H9 (cell line): ENCODE measurements at regions not wholly inside any gene's neighbourhood (a gene's known extent, or its start where the extent isn't known, plus 50 kb on each side); places are given as distances from the start of the nearest gene placed in this dataset.
A peak's percentile ranks its signal among the peaks of the same experiment; 100 is the strongest.

Experiments
- DNase-seq: peaks from one replicate; pipeline ENCODE4 v3.0.0-alpha.2; 2017
- H2AFZ ChIP-seq: one replicate; pipeline ENCODE4 v1.6.1; 2013; ENCODE audit warnings: mild to moderate bottlenecking, low read length, control low read depth, moderate library complexity
- H2AK5ac ChIP-seq: 2 replicates; pipeline ENCODE4 v1.6.1; 2013; ENCODE audit warnings: low read length, control low read depth, mixed read lengths; ENCODE audit not compliant: insufficient read length
- H2BK120ac ChIP-seq: one replicate; pipeline ENCODE4 v1.6.1; 2013; ENCODE audit warnings: low read depth, mild to moderate bottlenecking, low read length, control low read depth, inconsistent platforms; ENCODE audit not compliant: poor library complexity, severe bottlenecking
- H2BK12ac ChIP-seq: 2 replicates; pipeline ENCODE4 v1.6.1; 2013; ENCODE audit warnings: low read length, control low read depth, mixed read lengths, low read depth; ENCODE audit not compliant: insufficient read length
- H2BK15ac ChIP-seq: 2 replicates; pipeline ENCODE4 v1.6.1; 2013; ENCODE audit warnings: low read depth, low read length, control low read depth
- H2BK20ac ChIP-seq: one replicate; pipeline ENCODE4 v1.6.1; 2013; ENCODE audit warnings: low read depth, mild to moderate bottlenecking, low read length, control low read depth, inconsistent platforms; ENCODE audit not compliant: poor library complexity, severe bottlenecking
- H2BK5ac ChIP-seq: 2 replicates; pipeline ENCODE4 v1.6.1; 2013; ENCODE audit warnings: low read length, control low read depth, mixed read lengths; ENCODE audit not compliant: insufficient read length
- H3K14ac ChIP-seq: 2 replicates; pipeline ENCODE4 v1.6.1; 2013; ENCODE audit warnings: low read length, control low read depth; ENCODE audit not compliant: insufficient read depth
- H3K18ac ChIP-seq: 2 replicates; pipeline ENCODE4 v1.6.1; 2013; ENCODE audit warnings: low read depth, mild to moderate bottlenecking, mixed read lengths, low read length, control low read depth; ENCODE audit not compliant: insufficient read length
- H3K23ac ChIP-seq: 2 replicates; pipeline ENCODE4 v1.6.1; 2013; ENCODE audit warnings: low read length, control low read depth, mixed read lengths, low read depth; ENCODE audit not compliant: insufficient read length
- H3K23me2 ChIP-seq: 2 replicates; pipeline ENCODE4 v1.6.1; 2013; ENCODE audit warnings: low read depth, mild to moderate bottlenecking, mixed read lengths, low read length, control low read depth; ENCODE audit not compliant: insufficient read length, poor library complexity, severe bottlenecking
- H3K27ac ChIP-seq: 2 replicates; pipeline ENCODE4 v1.5.1; 2013; ENCODE audit warnings: low read length, control low read depth, mixed read lengths, low read depth; ENCODE audit not compliant: insufficient read length
- H3K27me3 ChIP-seq: 2 replicates; pipeline ENCODE4 v1.6.1; 2013; ENCODE audit warnings: low read length, control low read depth, inconsistent platforms; ENCODE audit not compliant: insufficient read depth
- H3K4ac ChIP-seq: 2 replicates; pipeline ENCODE4 v1.6.1; 2013; ENCODE audit warnings: low read depth, mild to moderate bottlenecking, control low read depth, inconsistent platforms, low read length, moderate library complexity
- H3K4me1 ChIP-seq: 2 replicates; pipeline ENCODE4 v1.6.1; 2013; ENCODE audit warnings: low read length, control low read depth, inconsistent platforms; ENCODE audit not compliant: insufficient read depth
- H3K4me2 ChIP-seq: 2 replicates; pipeline ENCODE4 v1.6.1; 2013; ENCODE audit warnings: low read length, control low read depth, mixed read lengths; ENCODE audit not compliant: insufficient read length, insufficient read depth
- H3K56ac ChIP-seq: 2 replicates; pipeline ENCODE4 v1.6.1; 2013; ENCODE audit warnings: low read depth, mild to moderate bottlenecking, mixed read lengths, low read length, control low read depth; ENCODE audit not compliant: insufficient read length
- H3K79me1 ChIP-seq: 2 replicates; pipeline ENCODE4 v1.6.1; 2013; ENCODE audit warnings: low read depth, mild to moderate bottlenecking, moderate library complexity, low read length, control low read depth, inconsistent platforms; ENCODE audit not compliant: insufficient read depth, poor library complexity, severe bottlenecking
- H3K79me2 ChIP-seq: 2 replicates; pipeline ENCODE4 v1.6.1; 2013; ENCODE audit warnings: low read length, control low read depth, inconsistent platforms; ENCODE audit not compliant: insufficient read depth
- H3K9ac ChIP-seq: 2 replicates; pipeline ENCODE4 v1.6.1; 2013; ENCODE audit warnings: low read length, control low read depth, mixed read lengths; ENCODE audit not compliant: insufficient read length; ENCODE audit errors: extremely low read depth
- H3K9me3 ChIP-seq: one replicate; pipeline ENCODE4 v1.6.1; 2013; ENCODE audit warnings: low read depth, low read length, inconsistent platforms; ENCODE audit not compliant: control insufficient read depth
- H3T11ph ChIP-seq: one replicate; pipeline ENCODE4 v1.6.1; 2013; ENCODE audit warnings: mild to moderate bottlenecking, low read length, control low read depth, inconsistent platforms
- H4K20me1 ChIP-seq: one replicate; pipeline ENCODE4 v1.6.1; 2013; ENCODE audit not compliant: control insufficient read depth, insufficient read length, insufficient read depth
- H4K5ac ChIP-seq: 2 replicates; pipeline ENCODE4 v1.6.1; 2013; ENCODE audit warnings: low read depth, mild to moderate bottlenecking, mixed read lengths, low read length, control low read depth; ENCODE audit not compliant: insufficient read length
- H4K8ac ChIP-seq: replicated peaks from 2 replicates; pipeline ENCODE4 v1.6.1; 2013; ENCODE audit warnings: low read length, control low read depth, mixed read lengths, low read depth; ENCODE audit not compliant: insufficient read length
- H4K91ac ChIP-seq: 2 replicates; pipeline ENCODE4 v1.6.1; 2013; ENCODE audit warnings: low read depth, mild to moderate bottlenecking, moderate library complexity, mixed read lengths, low read length, control low read depth; ENCODE audit not compliant: insufficient read length
- H3K27ac Mint-ChIP-seq, 3 experiments: 2 replicates in 2 of 3; 3 replicates in 1 of 3; pipeline ENCODE4 v1.8.0; 2020 to 2021; ENCODE audit warnings: mixed read lengths in 3 of 3, mild to moderate bottlenecking in 1 of 3, moderate library complexity in 1 of 3
- H3K27me3 Mint-ChIP-seq: 2 replicates; pipeline ENCODE4 v1.8.0; 2021; ENCODE audit warnings: low read depth, mild to moderate bottlenecking, moderate library complexity, mixed read lengths
- H3K36me3 Mint-ChIP-seq, 3 experiments: 2 replicates in 2 of 3; 3 replicates in 1 of 3; pipeline ENCODE4 v1.8.0; 2020 to 2021; ENCODE audit warnings: low read depth in 3 of 3, mixed read lengths in 3 of 3; ENCODE audit not compliant: insufficient read depth in 1 of 3
- H3K4me1 Mint-ChIP-seq, 2 experiments: 2 replicates each; pipeline ENCODE4 v1.8.0; 2020; ENCODE audit warnings: mixed read lengths in 2 of 2
- H3K4me3 Mint-ChIP-seq, 2 experiments: 2 replicates in 1 of 2; 3 replicates in 1 of 2; pipeline ENCODE4 v1.8.0; 2020 to 2021; ENCODE audit warnings: mild to moderate bottlenecking in 2 of 2, mixed read lengths in 2 of 2, moderate library complexity in 1 of 2
- H3K9me3 Mint-ChIP-seq, 2 experiments: 2 replicates in 1 of 2; 3 replicates in 1 of 2; pipeline ENCODE4 v1.8.0; 2020; ENCODE audit warnings: mild to moderate bottlenecking in 2 of 2, mixed read lengths in 2 of 2, moderate library complexity in 1 of 2
- CTCF ChIP-seq: fragments of 200-600 bp; sonication (generic); conservative IDR thresholded peaks from 3 replicates; pipeline ENCODE4 v1.8.0; 2021; ENCODE audit warnings: antibody characterized with exemption, mild to moderate bottlenecking
- WGBS: extraction: QIAGEN DNeasy Blood & Tissue Kit; methylation state at CpG from one replicate; pipeline ENCODE4 v1.1.7; 2013; ENCODE audit warnings: missing lambda C conversion rate, low lambda C conversion rate, mixed read lengths; ENCODE audit not compliant: insufficient read length; ENCODE audit errors: extremely low coverage; 5-methylcytosine and 5-hydroxymethylcytosine counted together

GRCh38 chrX:6708676-6709380, 173.9 kb upstream of the VCX3A start:
- Histone ChIP-seq H3K79me1 (no peaks in the 10 kb centered on the region), H2BK120ac (no peak overlapping the region), H4K8ac (no peak overlapping the region), H4K91ac (no peak overlapping the region), H3K56ac (no peak overlapping the region), H3K14ac (no peak overlapping the region), H3K23me2 (no peaks in the 10 kb centered on the region), H3K27ac (peak overlapping the region; percentile 41), H2BK15ac (no peak overlapping the region), H2BK20ac (no peak overlapping the region), H2BK12ac (no peak overlapping the region), H3K9me3 (peaks cover 19% of the 10 kb centered on the region), H3K4me1 (0 out of 2 replicates have a peak, but pooled peaks cover 2% of the 10 kb centered on the region), H3K23ac (no peak overlapping the region), H3K4ac (no peak overlapping the region), H2AFZ (no peak overlapping the region), H3T11ph (no peak overlapping the region), H2BK5ac (no peak overlapping the region), H3K18ac (no peak overlapping the region), H3K27me3 (no peaks in the 10 kb centered on the region), H4K5ac (no peak overlapping the region), H3K9ac (no peak overlapping the region), H2AK5ac (no peak overlapping the region), H3K79me2 (no peaks in the 10 kb centered on the region), H3K4me2 (no peak overlapping the region), H4K20me1 (no peaks in the 10 kb centered on the region)
- no peaks in the 10 kb centered on the region; the same call in 1 of the 2 replicates for H3K27me3 Mint-ChIP-seq
- H3K9me3 Mint-ChIP-seq: peaks cover 20% of the 10 kb centered on the region in 2 experiments
- peaks cover 15 to 28% (median 22%) of the 10 kb centered on the region in 3 experiments; a peak in 6 of 7 replicates for H3K36me3 Mint-ChIP-seq
- no CpG with 5 or more reads among the region's 5 CpGs for WGBS
- peak overlapping the region in 2 of 3 experiments; percentile 20 to 68; a peak in 2 of 7 replicates for H3K27ac Mint-ChIP-seq
- TF ChIP-seq CTCF: no peak
- H3K4me1 Mint-ChIP-seq: peaks cover 28% of the 10 kb centered on the region in 2 experiments
- DNase-seq: no peak
- H3K4me3 Mint-ChIP-seq: no peak overlapping the region
